Right atrium auricular region (tissue), 2 donors: ENCODE measurements at regions not wholly inside any gene's neighbourhood (a gene's known extent, or its start where the extent isn't known, plus 50 kb on each side); places are given as distances from the start of the nearest gene placed in this dataset.
A peak's percentile ranks its signal among the peaks of the same experiment; 100 is the strongest.
"Not testable (repeated sequence)": the region's sequence is repeated elsewhere in the genome, so short reads cannot be mapped to it uniquely, and the experiment has no call there.

Experiments used
- DNase-seq: peaks from one replicate; pipeline ENCODE4 v3.0.0-alpha.2; 2019; ENCODE audit warnings: low spot score
- H3K27ac ChIP-seq, 2 donors: fragments of 200-600 bp; sonication (generic); 1 replicate in 1 of 2; 2 replicates in 1 of 2; pipeline ENCODE4 v1.5.1; 2016 to 2019
- H3K27me3 ChIP-seq, 2 donors: fragments of 200-600 bp; sonication (generic); one replicate each; pipeline versions ENCODE4 v1.5.1 to v1.6.0; 2017 to 2019
- H3K36me3 ChIP-seq: fragments of 200-600 bp; sonication (generic); one replicate; pipeline ENCODE4 v1.5.1; 2016
- H3K4me1 ChIP-seq, 2 donors: fragments of 200-600 bp; sonication (generic); one replicate each; pipeline versions ENCODE4 v1.5.1 to v1.6.0; 2017 to 2019
- H3K4me3 ChIP-seq, 2 donors: fragments of 200-600 bp; sonication (generic); 1 replicate in 1 of 2; 2 replicates in 1 of 2; pipeline ENCODE4 v1.5.1; 2017 to 2019; ENCODE audit warnings: mild to moderate bottlenecking in 1 of 2, moderate library complexity in 1 of 2
- H3K9me3 ChIP-seq, 2 donors: fragments of 200-600 bp; sonication (generic); one replicate each; pipeline ENCODE4 v1.5.1; 2019
- TF ChIP-seq, protein P1 (sequence below), 2 donors: fragments of 200-600 bp; sonication (generic); IDR thresholded peaks; one replicate each; pipeline ENCODE4 v1.5.1; 2019; ENCODE audit warnings: antibody characterized with exemption in 2 of 2

GRCh38 chr11:96827164-96827563, 437.4 kb downstream of the JRKL start:
- no peaks in the 10 kb centered on the region for H3K36me3 ChIP-seq
- no peak for DNase-seq

DNA sequence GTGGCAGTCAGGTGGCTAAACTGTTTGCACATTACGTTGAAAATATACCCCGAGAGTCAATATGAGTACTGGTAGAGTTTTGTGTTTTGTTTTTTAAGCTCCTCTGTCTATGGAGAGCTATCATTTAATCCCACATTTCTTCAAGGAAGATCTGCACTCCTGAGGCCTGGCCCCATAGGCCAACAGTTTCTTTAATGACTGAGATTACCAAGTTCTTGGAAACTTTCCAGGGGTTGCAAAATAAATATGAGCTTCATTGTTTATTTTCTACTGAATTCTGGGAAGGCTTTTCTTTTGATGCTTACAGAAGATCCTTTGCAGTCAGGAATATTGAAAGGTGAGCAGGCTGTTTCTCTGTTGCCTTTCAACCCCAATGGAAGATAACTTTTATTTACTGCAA, 452.0 kb downstream of the JRKL start:
- no peak for DNase-seq
- TF ChIP-seq, protein P1, sequence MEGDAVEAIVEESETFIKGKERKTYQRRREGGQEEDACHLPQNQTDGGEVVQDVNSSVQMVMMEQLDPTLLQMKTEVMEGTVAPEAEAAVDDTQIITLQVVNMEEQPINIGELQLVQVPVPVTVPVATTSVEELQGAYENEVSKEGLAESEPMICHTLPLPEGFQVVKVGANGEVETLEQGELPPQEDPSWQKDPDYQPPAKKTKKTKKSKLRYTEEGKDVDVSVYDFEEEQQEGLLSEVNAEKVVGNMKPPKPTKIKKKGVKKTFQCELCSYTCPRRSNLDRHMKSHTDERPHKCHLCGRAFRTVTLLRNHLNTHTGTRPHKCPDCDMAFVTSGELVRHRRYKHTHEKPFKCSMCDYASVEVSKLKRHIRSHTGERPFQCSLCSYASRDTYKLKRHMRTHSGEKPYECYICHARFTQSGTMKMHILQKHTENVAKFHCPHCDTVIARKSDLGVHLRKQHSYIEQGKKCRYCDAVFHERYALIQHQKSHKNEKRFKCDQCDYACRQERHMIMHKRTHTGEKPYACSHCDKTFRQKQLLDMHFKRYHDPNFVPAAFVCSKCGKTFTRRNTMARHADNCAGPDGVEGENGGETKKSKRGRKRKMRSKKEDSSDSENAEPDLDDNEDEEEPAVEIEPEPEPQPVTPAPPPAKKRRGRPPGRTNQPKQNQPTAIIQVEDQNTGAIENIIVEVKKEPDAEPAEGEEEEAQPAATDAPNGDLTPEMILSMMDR (IDR thresholded peaks at IDR 0.05) = no peak
- no peak overlapping the region for H3K27ac ChIP-seq
- no peak overlapping the region for H3K4me3 ChIP-seq
- no peaks in the 10 kb centered on the region for H3K27me3 ChIP-seq
- no peaks in the 10 kb centered on the region for H3K4me1 ChIP-seq
- no peaks in the 10 kb centered on the region for H3K9me3 ChIP-seq
- no peaks in the 10 kb centered on the region for H3K36me3 ChIP-seq

More at GRCh38 chr11:96827164-96827563, 437.4 kb downstream of the JRKL start:
- Histone ChIP-seq H3K9me3 (no peaks in the 10 kb centered on the region), H3K27me3 (no peaks in the 10 kb centered on the region), H3K27ac (no peak overlapping the region), H3K4me1 (peaks cover 0 to 6% of the 10 kb centered on the region in 2 donors), H3K4me3 (no peak overlapping the region)
- TF ChIP-seq, protein P1 (IDR thresholded peaks at IDR 0.05) = peak in 1 of 2 donors; percentile 55

GRCh38 chr11:96842731-96843130, 452.9 kb downstream of the JRKL start:
- no peaks in the 10 kb centered on the region for H3K27me3 ChIP-seq
- no peaks in the 10 kb centered on the region for H3K4me1 ChIP-seq
- no peaks in the 10 kb centered on the region for H3K36me3 ChIP-seq
- no peaks in the 10 kb centered on the region for H3K9me3 ChIP-seq
- H3K27ac ChIP-seq = no peak overlapping the region
- no peak overlapping the region for H3K4me3 ChIP-seq
- no peak for DNase-seq
- TF ChIP-seq, protein P1 (IDR thresholded peaks at IDR 0.05) = no peak

GRCh38 chr11:96854425-96854824, 464.6 kb downstream of the JRKL start:
- Histone ChIP-seq H3K27ac (peak overlapping the region in 1 of 2 donors; percentile 2), H3K4me1 (no peaks in the 10 kb centered on the region), H3K9me3 (no peaks in the 10 kb centered on the region), H3K4me3 (no peak overlapping the region), H3K36me3 (no peaks in the 10 kb centered on the region), H3K27me3 (no peaks in the 10 kb centered on the region)
- DNase-seq = no peak
- TF ChIP-seq, protein P1 (IDR thresholded peaks at IDR 0.05) = no peak

GRCh38 chr11:96861722-96862121, 471.9 kb downstream of the JRKL start:
- not testable (repeated sequence) for DNase-seq, H3K9me3 ChIP-seq, H3K27me3 ChIP-seq, H3K4me3 ChIP-seq, H3K36me3 ChIP-seq, H3K4me1 ChIP-seq, H3K27ac ChIP-seq

DNA sequence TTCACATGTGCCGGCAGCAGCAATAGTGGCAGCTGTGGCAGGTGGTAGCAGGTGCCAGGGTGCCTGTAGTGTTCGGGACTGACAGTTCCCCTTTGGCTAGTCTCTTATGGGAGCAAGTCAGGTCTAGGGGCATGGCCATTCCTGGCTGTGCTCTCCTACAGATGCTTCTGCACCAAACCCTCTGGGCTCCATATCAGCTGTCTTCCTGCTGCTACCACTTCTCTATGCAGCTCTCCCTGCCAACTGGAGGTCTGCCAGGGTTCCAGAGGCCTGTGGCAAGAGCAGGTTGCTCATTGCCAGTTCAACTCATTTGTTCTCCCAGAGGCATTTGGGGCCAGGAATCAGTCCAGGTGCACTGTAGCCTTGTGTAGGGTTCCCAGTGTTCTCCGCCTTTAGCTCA, 473.7 kb downstream of the JRKL start:
- no peaks in the 10 kb centered on the region for H3K4me1 ChIP-seq
- no peak overlapping the region for H3K4me3 ChIP-seq
- peak overlapping the region; percentile 42 to 52 for H3K27ac ChIP-seq
- no peaks in the 10 kb centered on the region for H3K27me3 ChIP-seq
- H3K36me3 ChIP-seq = no peaks in the 10 kb centered on the region
- no peak for DNase-seq
- TF ChIP-seq, protein P1 (IDR thresholded peaks at IDR 0.05) = no peak
- H3K9me3 ChIP-seq = peaks cover 0 to 7% of the 10 kb centered on the region in 2 donors
